LNCAP (cell line): ENCODE measurements at regions not wholly inside any gene's neighbourhood (a gene's known extent, or its start where the extent isn't known, plus 50 kb on each side); places are given as distances from the start of the nearest gene placed in this dataset.

ENCODE experiments used
- CTCF ChIP-seq: fragments of 450-650 bp; IDR thresholded peaks from 2 replicates; pipeline ENCODE4 v1.5.1; 2017; ENCODE audit warnings: mild to moderate bottlenecking

- TF ChIP-seq CTCF, result no peak
These were observed 810.6 kb upstream of the ADGRL4 start for GRCh38 chr1:79817031-79817560.

- TF ChIP-seq CTCF, result no peak
These were observed 808.6 kb upstream of the ADGRL4 start for GRCh38 chr1:79815115-79815514.

GRCh38 chr1:79811173-79811572, 804.6 kb upstream of the ADGRL4 start:
- TF ChIP-seq CTCF, result no peak

GRCh38 chr1:79808816-79809475, 802.4 kb upstream of the ADGRL4 start:
- no peak for TF ChIP-seq CTCF

- no peak for TF ChIP-seq CTCF
These were observed 801.3 kb upstream of the ADGRL4 start for GRCh38 chr1:79807816-79808215.

GRCh38 chr1:79797487-79797886, 791.0 kb upstream of the ADGRL4 start:
- no peak for TF ChIP-seq CTCF

- no peak for TF ChIP-seq CTCF
These were observed 789.9 kb upstream of the ADGRL4 start for GRCh38 chr1:79796434-79796833.
